Heart left ventricle (tissue), 16 donors: ENCODE measurements at regions not wholly inside any gene's neighbourhood (a gene's known extent, or its start where the extent isn't known, plus 50 kb on each side); places are given as distances from the start of the nearest gene placed in this dataset.
A peak's percentile ranks its signal among the peaks of the same experiment; 100 is the strongest.

Source experiments
- ATAC-seq, 4 donors: fragments of 200-7000 bp; cut with Tn5 transposase; one replicate each; pipeline ENCODE4 v1.9.1; 2020 to 2022; ENCODE audit warnings: moderate library complexity in 4 of 4, mild to moderate bottlenecking in 3 of 4, moderate number of reproducible peaks in 1 of 4
- DNase-seq, 5 donors: peaks; one replicate each; pipeline ENCODE4 v3.0.0-alpha.2; 2020
- H3K27ac ChIP-seq, 12 donors: fragments of 200-600 bp; sonication (generic) in 4 of 12; one replicate each; pipeline versions ENCODE4 v1.5.0 to v1.8.0; 2016 to 2022; ENCODE audit warnings: mild to moderate bottlenecking in 2 of 12
- H3K27me3 ChIP-seq, 9 donors: fragments of 200-600 bp; sonication (generic) in 2 of 9; one replicate each; pipeline versions ENCODE4 v1.5.1 to v1.8.0; 2016 to 2022; ENCODE audit warnings: mild to moderate bottlenecking in 3 of 9
- H3K36me3 ChIP-seq, 9 donors: fragments of 200-600 bp; sonication (generic) in 2 of 9; one replicate each; pipeline versions ENCODE4 v1.5.0 to v1.8.0; 2018 to 2022; ENCODE audit warnings: mild to moderate bottlenecking in 2 of 9
- H3K4me1 ChIP-seq, 12 donors: fragments of 200-600 bp; sonication (generic) in 4 of 12; one replicate each; pipeline versions ENCODE4 v1.5.0 to v1.8.0; 2016 to 2022; ENCODE audit warnings: mild to moderate bottlenecking in 3 of 12
- H3K4me3 ChIP-seq, 12 donors: fragments of 200-600 bp; sonication (generic) in 4 of 12; one replicate each; pipeline versions ENCODE4 v1.5.0 to v1.8.0; 2017 to 2022; ENCODE audit warnings: mild to moderate bottlenecking in 9 of 12, moderate library complexity in 4 of 12
- H3K9me3 ChIP-seq, 12 donors: fragments of 200-600 bp; sonication (generic) in 4 of 12; one replicate each; pipeline versions ENCODE4 v1.5.0 to v1.8.0; 2016 to 2022; ENCODE audit warnings: mild to moderate bottlenecking in 1 of 12
- CTCF ChIP-seq, 12 donors: fragments of 200-600 bp; sonication (generic) in 4 of 12; IDR thresholded peaks; one replicate each; pipeline versions ENCODE4 v1.5.0 to v1.8.0; 2018 to 2022; ENCODE audit warnings: antibody characterized with exemption in 12 of 12, mild to moderate bottlenecking in 5 of 12
- POLR2A ChIP-seq, 2 donors: fragments of 450-650 bp; IDR thresholded peaks; one replicate each; pipeline ENCODE4 v1.6.1; 2017; ENCODE audit warnings: antibody characterized with exemption in 2 of 2, mild to moderate bottlenecking in 2 of 2, moderate library complexity in 2 of 2
- WGBS, 4 donors: extraction: QIAGEN DNeasy Blood & Tissue Kit in 2 of 4; methylation state at CpG; one replicate each; pipeline versions ENCODE4 v1.1.5 to v1.1.7; 2013 to 2018; 5-methylcytosine and 5-hydroxymethylcytosine counted together
- intact Hi-C, 10 donors: fragments of 100-400 bp; cut with DNase I; formaldehyde crosslinking; loops; one replicate each; pipeline versions ENCODE4 v1.11.1 to v1.14.2; 2022
- donor health status: ischemic (EF 13 %, LVEDD 7.1; RV severe dilation, severe dysfunction).
- donor health status: healthy with polysubstance abuse.
- donor health status: DM: no; HTN: yes; CAD: no.
- donor health status: DM: no; HTN: no; CAD: no.
- donor health status: ischemic (EF 25% LVEDD 6.9; RV normal size, moderate dysfunction).
- donor health status: ischemic (EF 25% LVEDD 5.7; RV mildly dilated, moderate dysfunction).
- donor health status: healthy.
- donor health status: DM: yes; HTN: yes; CAD: no.
- donor health status: ischemic (EF 35%, LVEDD 5.7; RV mildly dilated, moderate dysfunction).
- donor health status: nonischemic (EF 11% LVEDD 7.7; RV severe dilation, severe dysfunction).
- donor health status: DM: yes; HTN: yes; CAD: no.
- donor health status: PGD.
- donor health status: ischemic (EF 29% LVEDD 5.4; RV normal size, mild dysfunction).
- donor health status: nonischemic (EF 23%, LVEDD 6.1; RV moderate dilation, normal function).

GRCh38 chr11:119486691-119487259 lies 63.8 kb upstream of the THY1 start:
- intact Hi-C loops: loop anchor here in 7 of 10 donors (10.0 kb wide), 5 partner anchors 168 to 258 kb away; partner anchors contain the start of gene NECTIN1 (in 2 of the 7)
- Histone ChIP-seq H3K27me3 (peaks cover 0 to 4% (median 0%) of the 10 kb centered on the region in 9 donors), H3K4me1 (peaks cover 0 to under 1% (median 0%) of the 10 kb centered on the region in 12 donors), H3K9me3 (no peaks in the 10 kb centered on the region), H3K4me3 (no peak overlapping the region), H3K36me3 (no peaks in the 10 kb centered on the region), H3K27ac (no peak overlapping the region)
- TF ChIP-seq CTCF (IDR thresholded peaks at IDR 0.05): no peak
- TF ChIP-seq POLR2A (IDR thresholded peaks at IDR 0.05): no peak
- 58 to 67% (median 59%) methylated on average over 3 of the region's 3 CpGs for WGBS, 4 donors
- peak in 1 of 4 donors; percentile 23 for ATAC-seq
- DNase-seq: peak in 2 of 5 donors; percentile 7 to 9

GRCh38 chr11:119486016-119486415 lies 63.0 kb upstream of the THY1 start:
- WGBS, 4 donors: 76 to 84% (median 79%) methylated on average over 5 of the region's 6 CpGs
- H3K36me3 ChIP-seq: no peaks in the 10 kb centered on the region
- H3K4me3 ChIP-seq: no peak overlapping the region
- intact Hi-C loops: loop anchor here in 7 of 10 donors (10.0 kb wide), 5 partner anchors 169 to 259 kb away; partner anchors contain the start of gene NECTIN1 (in 2 of the 7)
- TF ChIP-seq POLR2A (IDR thresholded peaks at IDR 0.05) (no peak), CTCF (IDR thresholded peaks at IDR 0.05) (no peak)
- H3K4me1 ChIP-seq: peaks cover 0 to 7% (median 1%) of the 10 kb centered on the region in 12 donors
- peaks cover 0 to 6% (median 0%) of the 10 kb centered on the region in 9 donors for H3K27me3 ChIP-seq
- ATAC-seq (no peak), DNase-seq (peak in 1 of 5 donors; percentile 2)
- no peaks in the 10 kb centered on the region for H3K9me3 ChIP-seq
- no peak overlapping the region for H3K27ac ChIP-seq

- Histone ChIP-seq H3K4me1 (peaks cover 0 to 9% (median 2%) of the 10 kb centered on the region in 12 donors), H3K9me3 (no peaks in the 10 kb centered on the region), H3K36me3 (no peaks in the 10 kb centered on the region), H3K27me3 (peaks cover 0 to 6% (median 0%) of the 10 kb centered on the region in 9 donors), H3K27ac (no peak overlapping the region), H3K4me3 (no peak overlapping the region)
- TF ChIP-seq CTCF (IDR thresholded peaks at IDR 0.05): no peak
- WGBS, 4 donors: 77 to 82% (median 79%) methylated on average over 19 to 21 of the region's 21 CpGs
- ATAC-seq (no peak), DNase-seq (peak in 2 of 5 donors; percentile 8 to 14)
- intact Hi-C loops: loop anchor here (2.0 to 10.0 kb wide), 16 partner anchors 47 to 687 kb away; partner anchors contain the start of gene NECTIN1 (in 4 of the 10)
These were observed 62.0 kb upstream of the THY1 start for GRCh38 chr11:119484741-119485605.

GRCh38 chr11:119483881-119484371 lies 61.0 kb upstream of the THY1 start:
- peak in 2 of 5 donors; percentile 2 to 11 for DNase-seq

More at GRCh38 chr11:119483881-119484371, 61.0 kb upstream of the THY1 start:
- 79 to 90% (median 88%) methylated on average over 9 of the region's 9 CpGs for WGBS, 4 donors
- Histone ChIP-seq H3K4me1 (peaks cover 0 to 9% (median 2%) of the 10 kb centered on the region in 12 donors), H3K36me3 (no peaks in the 10 kb centered on the region), H3K4me3 (no peak overlapping the region), H3K9me3 (no peaks in the 10 kb centered on the region), H3K27ac (no peak overlapping the region), H3K27me3 (peaks cover 0 to 6% (median 0%) of the 10 kb centered on the region in 9 donors)
- intact Hi-C loops: loop anchor here (2.0 to 10.0 kb wide), 16 partner anchors 48 to 688 kb away; partner anchors contain the start of gene NECTIN1 (in 4 of the 10)
- TF ChIP-seq CTCF (IDR thresholded peaks at IDR 0.05): no peak
- no peak for TF ChIP-seq POLR2A (IDR thresholded peaks at IDR 0.05)
- no peak for ATAC-seq
